ENCODE measurements at regions not wholly inside any gene's neighbourhood (a gene's known extent, or its start where the extent isn't known, plus 50 kb on each side); places are given as distances from the start of the nearest gene placed in this dataset.

- no peak for TF ChIP-seq ZFP91 (CRISPR knock-in tag; IDR thresholded peaks at IDR 0.05)
- TF ChIP-seq ADNP (tag; IDR thresholded peaks at IDR 0.05), result no peak
- no peak for TF ChIP-seq XRCC5 (IDR thresholded peaks at IDR 0.05; ENCODE audit: low read depth, low read length)
- no peak for TF ChIP-seq ZNF668 (CRISPR knock-in tag; IDR thresholded peaks at IDR 0.05)
Observed at GRCh38 chr2:207251573-207252192, 85.9 kb upstream of the KLF7 start (continued).

DNA sequence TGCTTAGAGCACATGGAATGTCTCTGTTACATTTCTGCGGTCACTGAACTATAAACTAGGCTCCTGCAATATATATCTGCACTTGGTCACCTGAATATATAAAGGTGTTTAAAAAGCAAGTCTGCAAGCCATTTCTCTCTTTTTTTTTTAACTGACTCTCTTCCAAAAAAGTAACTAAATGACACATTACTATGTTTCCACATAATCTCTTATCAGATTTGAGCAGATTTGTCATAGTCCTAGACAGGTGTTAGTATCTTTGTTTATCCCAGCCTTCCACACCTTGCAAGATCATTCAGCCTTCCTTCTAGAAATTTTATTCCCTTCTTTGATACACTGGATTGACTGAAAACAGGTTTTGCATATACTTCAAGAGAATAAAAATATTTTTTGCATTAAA is 86.7 kb upstream of the KLF7 start:
- no peak overlapping the region for H3K27ac ChIP-seq (ENCODE audit: extremely low read depth, low read depth, low read length)
- H3K27me3 ChIP-seq (ENCODE audit: control insufficient read depth in 2 of 2, insufficient read depth in 2 of 2, low read length in 2 of 2), result no peaks in the 10 kb centered on the region
- H2AFZ ChIP-seq (ENCODE audit: low read depth, low read length), result no peak overlapping the region
- ChIA-PET CTCF (ENCODE audit: low intra/inter-chr PET ratio) (no interaction called here), POLR2A (interaction anchor here (1.1 kb wide), 1 partner anchor 9 kb away, joined by 3 read pairs; no protein-coding TSS in a partner anchor)
- TF ChIP-seq HNRNPK (IDR thresholded peaks at IDR 0.05; ENCODE audit: low read depth, low read length, poor library complexity, severe bottlenecking) (no peak), ZBED1 (IDR thresholded peaks at IDR 0.05) (no peak), RBM15 (IDR thresholded peaks at IDR 0.05; ENCODE audit: insufficient read depth, low read length) (no peak), ZNF311 (CRISPR knock-in tag; IDR thresholded peaks at IDR 0.05) (no peak), TCF7L2 (IDR thresholded peaks at IDR 0.05; ENCODE audit: low read depth, low read length) (no peak), GTF2F1 (IDR thresholded peaks at IDR 0.05; ENCODE audit: low read depth, low read length) (no peak)
- TF ChIP-seq, protein P1, sequence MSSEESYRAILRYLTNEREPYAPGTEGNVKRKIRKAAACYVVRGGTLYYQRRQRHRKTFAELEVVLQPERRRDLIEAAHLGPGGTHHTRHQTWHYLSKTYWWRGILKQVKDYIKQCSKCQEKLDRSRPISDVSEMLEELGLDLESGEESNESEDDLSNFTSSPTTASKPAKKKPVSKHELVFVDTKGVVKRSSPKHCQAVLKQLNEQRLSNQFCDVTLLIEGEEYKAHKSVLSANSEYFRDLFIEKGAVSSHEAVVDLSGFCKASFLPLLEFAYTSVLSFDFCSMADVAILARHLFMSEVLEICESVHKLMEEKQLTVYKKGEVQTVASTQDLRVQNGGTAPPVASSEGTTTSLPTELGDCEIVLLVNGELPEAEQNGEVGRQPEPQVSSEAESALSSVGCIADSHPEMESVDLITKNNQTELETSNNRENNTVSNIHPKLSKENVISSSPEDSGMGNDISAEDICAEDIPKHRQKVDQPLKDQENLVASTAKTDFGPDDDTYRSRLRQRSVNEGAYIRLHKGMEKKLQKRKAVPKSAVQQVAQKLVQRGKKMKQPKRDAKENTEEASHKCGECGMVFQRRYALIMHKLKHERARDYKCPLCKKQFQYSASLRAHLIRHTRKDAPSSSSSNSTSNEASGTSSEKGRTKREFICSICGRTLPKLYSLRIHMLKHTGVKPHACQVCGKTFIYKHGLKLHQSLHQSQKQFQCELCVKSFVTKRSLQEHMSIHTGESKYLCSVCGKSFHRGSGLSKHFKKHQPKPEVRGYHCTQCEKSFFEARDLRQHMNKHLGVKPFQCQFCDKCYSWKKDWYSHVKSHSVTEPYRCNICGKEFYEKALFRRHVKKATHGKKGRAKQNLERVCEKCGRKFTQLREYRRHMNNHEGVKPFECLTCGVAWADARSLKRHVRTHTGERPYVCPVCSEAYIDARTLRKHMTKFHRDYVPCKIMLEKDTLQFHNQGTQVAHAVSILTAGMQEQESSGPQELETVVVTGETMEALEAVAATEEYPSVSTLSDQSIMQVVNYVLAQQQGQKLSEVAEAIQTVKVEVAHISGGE (CRISPR knock-in tag; IDR thresholded peaks at IDR 0.05), result no peak
- DNase-seq (ENCODE audit: extremely low read depth in 1 of 4, low spot score in 3 of 4), result no peak
- no peak for ATAC-seq
- no peaks in the 10 kb centered on the region for H3K9me1 ChIP-seq (ENCODE audit: control insufficient read depth, insufficient read depth, low read length)
- H3K79me2 ChIP-seq (ENCODE audit: control insufficient read depth, insufficient read depth, low read length), result no peaks in the 10 kb centered on the region
- no peaks in the 10 kb centered on the region for H4K20me1 ChIP-seq (replicated peaks; ENCODE audit: control insufficient read depth, insufficient read depth, low read length)
- FAIRE-seq, result no peak
- H3K36me3 ChIP-seq (ENCODE audit: control insufficient read depth, insufficient read depth, low read length), result no peaks in the 10 kb centered on the region
- intact Hi-C loops (cut with micrococcal nuclease) (no loop called here), in situ Hi-C loops (cut with MboI) (no loop called here)
- no peaks in the 10 kb centered on the region for H3K9me3 ChIP-seq (replicated peaks; ENCODE audit: control insufficient read depth, insufficient read depth, low read depth, low read length)
- H3K4me2 ChIP-seq (ENCODE audit: insufficient read depth, low read length), result no peak overlapping the region
- H3K9ac ChIP-seq (ENCODE audit: insufficient read depth in 1 of 2, low read depth in 2 of 2, low read length in 2 of 2), result no peak overlapping the region
- 50% methylated on average over 1 of the region's 1 CpG for WGBS (ENCODE audit: insufficient coverage, low coverage, missing lambda C conversion rate)
- H3K4me3 ChIP-seq, result no peak overlapping the region
- peaks cover 10 to 48% of the 10 kb centered on the region in 2 experiments; a peak in 4 of 5 replicates for H3K4me1 ChIP-seq (replicated peaks in 1 of 2; ENCODE audit: control insufficient read depth in 2 of 2, insufficient read depth in 2 of 2, low read length in 2 of 2)
- BruUV-seq (replicated peaks), result no TSS peak

Measured in K562 (cell line).